ENCODE measurements at regions not wholly inside any gene's neighbourhood (a gene's known extent, or its start where the extent isn't known, plus 50 kb on each side); places are given as distances from the start of the nearest gene placed in this dataset.

- H3K27me3 ChIP-seq (ENCODE audit: low read depth) = no peaks in the 10 kb centered on the region
- no peak for DNase-seq
- H3K4me1 ChIP-seq = peaks cover 19% of the 10 kb centered on the region
- H3K9me3 ChIP-seq (replicated peaks) = no peaks in the 10 kb centered on the region
- intact Hi-C loops (cut with micrococcal nuclease) = no loop called here
- H3K27ac ChIP-seq (replicated peaks) = no peak overlapping the region
- TF ChIP-seq CTCF (IDR thresholded peaks at IDR 0.05; ENCODE audit: borderline replicate concordance) = no peak
- no peaks in the 10 kb centered on the region for H3K36me3 ChIP-seq
- H3K4me3 ChIP-seq = no peak overlapping the region
Measured at GRCh38 chr4:23241408-23241807, 548.7 kb downstream of the GBA3 start.

- H3K27ac ChIP-seq (replicated peaks) = no peak overlapping the region
- TF ChIP-seq CTCF (IDR thresholded peaks at IDR 0.05; ENCODE audit: borderline replicate concordance) = no peak
- DNase-seq = no peak
- peaks cover 33% of the 10 kb centered on the region for H3K4me1 ChIP-seq
- H3K4me3 ChIP-seq = no peak overlapping the region
- no peaks in the 10 kb centered on the region for H3K36me3 ChIP-seq
- H3K27me3 ChIP-seq (ENCODE audit: low read depth) = no peaks in the 10 kb centered on the region
- no peaks in the 10 kb centered on the region for H3K9me3 ChIP-seq (replicated peaks)
- intact Hi-C loops (cut with micrococcal nuclease) = no loop called here
Measured at GRCh38 chr4:23238848-23239247, 546.1 kb downstream of the GBA3 start.

- Histone ChIP-seq H3K4me1 (peaks cover 33% of the 10 kb centered on the region), H3K27me3 (ENCODE audit: low read depth) (no peaks in the 10 kb centered on the region), H3K9me3 (replicated peaks) (no peaks in the 10 kb centered on the region), H3K27ac (replicated peaks) (peak overlapping the region; percentile 24), H3K36me3 (no peaks in the 10 kb centered on the region), H3K4me3 (no peak overlapping the region)
- intact Hi-C loops (cut with micrococcal nuclease) = no loop called here
- TF ChIP-seq CTCF (IDR thresholded peaks at IDR 0.05; ENCODE audit: borderline replicate concordance) = no peak
- DNase-seq = peak; percentile 34
Measured at GRCh38 chr4:23237771-23238170, 545.0 kb downstream of the GBA3 start.

GRCh38 chr4:23235628-23236390, 543.1 kb downstream of the GBA3 start:
- no peak overlapping the region for H3K27ac ChIP-seq (replicated peaks)
- intact Hi-C loops (cut with micrococcal nuclease) = no loop called here
- no peaks in the 10 kb centered on the region for H3K36me3 ChIP-seq
- no peak for DNase-seq
- no peak for TF ChIP-seq CTCF (IDR thresholded peaks at IDR 0.05; ENCODE audit: borderline replicate concordance)
- H3K27me3 ChIP-seq (ENCODE audit: low read depth) = no peaks in the 10 kb centered on the region
- peaks cover 33% of the 10 kb centered on the region for H3K4me1 ChIP-seq
- peak overlapping the region; percentile 23 for H3K4me3 ChIP-seq
- no peaks in the 10 kb centered on the region for H3K9me3 ChIP-seq (replicated peaks)

- Histone ChIP-seq H3K9me3 (replicated peaks) (no peaks in the 10 kb centered on the region), H3K36me3 (no peaks in the 10 kb centered on the region), H3K27me3 (ENCODE audit: low read depth) (no peaks in the 10 kb centered on the region), H3K27ac (replicated peaks) (no peak overlapping the region), H3K4me3 (no peak overlapping the region), H3K4me1 (peaks cover 33% of the 10 kb centered on the region)
- DNase-seq = no peak
- TF ChIP-seq CTCF (IDR thresholded peaks at IDR 0.05; ENCODE audit: borderline replicate concordance) = no peak
- intact Hi-C loops (cut with micrococcal nuclease) = no loop called here
Measured at GRCh38 chr4:23234716-23235115, 542.0 kb downstream of the GBA3 start.
